A673 (cell line): ENCODE measurements at regions not wholly inside any gene's neighbourhood (a gene's known extent, or its start where the extent isn't known, plus 50 kb on each side); places are given as distances from the start of the nearest gene placed in this dataset.
A peak's percentile ranks its signal among the peaks of the same experiment; 100 is the strongest.

Experiments
- BruUV-seq: library from RNA; stranded (reverse); fragments of 400-500 nt; replicated peaks from 2 replicates; lab custom pipeline; 2021; lab: Mats Ljungman, UMichigan
- CTCF ChIA-PET: fragments of 300-600 bp; sonication (Branson Sonifier 250); formaldehyde crosslinking; loops from one replicate; lab custom pipeline; 2022; ENCODE audit warnings: antibody characterized with exemption; lab: Charles Lee
- POLR2A ChIA-PET: fragments of 300-600 bp; sonication (Branson Sonifier 250); formaldehyde crosslinking; loops from one replicate; lab custom pipeline; 2022; ENCODE audit warnings: antibody characterized with exemption; ENCODE audit not compliant: low non-redundant PET; lab: Charles Lee
- DNase-seq: peaks from one replicate; pipeline ENCODE4 v3.0.0-alpha.2; 2015; ENCODE audit warnings: low spot score
- H3K27ac ChIP-seq: fragments of 200-600 bp; sonication (generic); 2 replicates; pipeline ENCODE4 v1.5.1; 2016; ENCODE audit warnings: mixed run types, low read depth, mild to moderate bottlenecking, mixed read lengths, antibody characterized with exemption, low read length; ENCODE audit not compliant: poor library complexity, severe bottlenecking
- H3K27me3 ChIP-seq: fragments of 200-600 bp; sonication (generic); replicated peaks from 2 replicates; pipeline ENCODE4 v1.6.1; 2017; ENCODE audit warnings: mixed run types, low read depth, mild to moderate bottlenecking, mixed read lengths, antibody characterized with exemption, low read length; ENCODE audit not compliant: insufficient read depth, poor library complexity
- H3K36me3 ChIP-seq: fragments of 200-600 bp; sonication (generic); 2 replicates; pipeline ENCODE4 v1.6.1; 2016; ENCODE audit warnings: mixed run types, mild to moderate bottlenecking, mixed read lengths, antibody characterized with exemption, low read length; ENCODE audit not compliant: insufficient read depth, poor library complexity, severe bottlenecking
- H3K4me1 ChIP-seq: fragments of 200-600 bp; sonication (generic); 2 replicates; pipeline ENCODE4 v1.6.1; 2017; ENCODE audit warnings: mixed run types, mild to moderate bottlenecking, mixed read lengths, antibody characterized with exemption, low read length; ENCODE audit not compliant: insufficient read depth, poor library complexity, severe bottlenecking
- H3K4me3 ChIP-seq: fragments of 200-600 bp; sonication (generic); 2 replicates; pipeline ENCODE4 v1.5.1; 2016; ENCODE audit warnings: low read depth, mixed run types, mild to moderate bottlenecking, mixed read lengths, low read length; ENCODE audit not compliant: poor library complexity, severe bottlenecking
- H3K9me3 ChIP-seq: fragments of 200-600 bp; sonication (generic); 2 replicates; pipeline ENCODE4 v1.6.1; 2016; ENCODE audit warnings: mixed run types, low read depth, mild to moderate bottlenecking, mixed read lengths, antibody characterized with exemption, low read length; ENCODE audit not compliant: poor library complexity, severe bottlenecking
- CTCF ChIP-seq: fragments of 300-800, 200-600 bp; sonication (generic); conservative IDR thresholded peaks from 2 replicates; pipeline ENCODE4 v1.5.1; 2017; ENCODE audit warnings: low read depth, mild to moderate bottlenecking, antibody characterized with exemption, low read length, moderate library complexity, mixed read lengths
- EZH2 ChIP-seq: fragments of 200-600 bp; sonication (generic); IDR thresholded peaks from 2 replicates; pipeline ENCODE4 v1.6.1; 2017; ENCODE audit warnings: borderline replicate concordance, low read depth, mild to moderate bottlenecking, mixed read lengths, antibody characterized with exemption, low read length; ENCODE audit not compliant: poor library complexity, severe bottlenecking
- intact Hi-C: fragments of 100-400 bp; cut with micrococcal nuclease; formaldehyde crosslinking; loops from one replicate; pipeline ENCODE4 v1.10.0; 2022; ENCODE audit not compliant: unreplicated experiment

- H3K4me1 ChIP-seq = peaks cover 81% of the 10 kb centered on the region
- ChIA-PET CTCF (no interaction called here), POLR2A (no interaction called here)
- BruUV-seq = no TSS peak
- no peaks in the 10 kb centered on the region for H3K9me3 ChIP-seq
- TF ChIP-seq CTCF = no peak
- TF ChIP-seq EZH2 = no peak
- no peak for DNase-seq
- intact Hi-C loops = no loop called here
- H3K27ac ChIP-seq = peak overlapping the region; percentile 99
- no peak overlapping the region for H3K4me3 ChIP-seq
- H3K27me3 ChIP-seq = no peaks in the 10 kb centered on the region
- H3K36me3 ChIP-seq = no peaks in the 10 kb centered on the region
Measured at GRCh38 chr15:77744398-77744797, 111.7 kb upstream of the LINGO1 start.

GRCh38 chr15:77742570-77742969 lies 109.9 kb upstream of the LINGO1 start:
- ChIA-PET POLR2A (no interaction called here), CTCF (no interaction called here)
- TF ChIP-seq CTCF = no peak
- no peak for TF ChIP-seq EZH2
- no peaks in the 10 kb centered on the region for H3K36me3 ChIP-seq
- DNase-seq = no peak
- intact Hi-C loops = no loop called here
- no peaks in the 10 kb centered on the region for H3K9me3 ChIP-seq
- H3K4me3 ChIP-seq = no peak overlapping the region
- no TSS peak for BruUV-seq
- H3K27ac ChIP-seq = peak overlapping the region; percentile 99
- peaks cover 81% of the 10 kb centered on the region for H3K4me1 ChIP-seq
- no peaks in the 10 kb centered on the region for H3K27me3 ChIP-seq

GRCh38 chr15:77742127-77742526 lies 109.4 kb upstream of the LINGO1 start:
- POLR2A ChIA-PET = no interaction called here
- TF ChIP-seq CTCF (no peak), EZH2 (no peak)
- intact Hi-C loops = no loop called here
- Histone ChIP-seq H3K27me3 (no peaks in the 10 kb centered on the region), H3K36me3 (no peaks in the 10 kb centered on the region), H3K27ac (peak overlapping the region; percentile 99), H3K9me3 (no peaks in the 10 kb centered on the region), H3K4me3 (no peak overlapping the region), H3K4me1 (peaks cover 81% of the 10 kb centered on the region)
- CTCF ChIA-PET = no interaction called here
- BruUV-seq = no TSS peak
- no peak for DNase-seq
